IMR-90 (cell line): ENCODE measurements at regions not wholly inside any gene's neighbourhood (a gene's known extent, or its start where the extent isn't known, plus 50 kb on each side); places are given as distances from the start of the nearest gene placed in this dataset.

ENCODE experiments used
- ATAC-seq: fragments of 200-7000 bp; cut with Tn5 transposase; 2 replicates; pipeline ENCODE4 v1.9.1; 2020; ENCODE audit warnings: low read depth, mild to moderate bottlenecking, moderate library complexity
- BruUV-seq: library from RNA; stranded (reverse); fragments of 400-500 nt; replicated peaks from 2 replicates; lab custom pipeline; 2021; lab: Mats Ljungman, UMichigan
- CTCF ChIA-PET: fragments of 300-600 bp; formaldehyde crosslinking; extraction: SDS; loops from one replicate; lab custom pipeline; 2021; ENCODE audit warnings: antibody characterized with exemption; lab: Yijun Ruan, JAX
- POLR2A ChIA-PET: fragments of 300-600 bp; sonication (Branson Sonifier 250); formaldehyde crosslinking; loops from one replicate; lab custom pipeline; 2022; ENCODE audit warnings: antibody characterized with exemption; ENCODE audit not compliant: unreplicated experiment; lab: Charles Lee
- DNase-seq: peaks from one replicate; pipeline ENCODE4 v3.0.0; 2013
- H2AFZ ChIP-seq: replicated peaks from 2 replicates; pipeline ENCODE3; 2013; ENCODE audit warnings: low read length, mild to moderate bottlenecking; ENCODE audit not compliant: poor library complexity
- H2AK5ac ChIP-seq: 2 replicates; pipeline ENCODE4 v1.6.1; 2013; ENCODE audit warnings: low read depth, low read length, inconsistent platforms
- H2AK9ac ChIP-seq: replicated peaks from 2 replicates; pipeline ENCODE3; 2013; ENCODE audit warnings: mild to moderate bottlenecking, low read depth, low read length, moderate library complexity; ENCODE audit not compliant: poor library complexity
- H2BK120ac ChIP-seq: 2 replicates; pipeline ENCODE4 v1.6.1; 2013; ENCODE audit warnings: low read depth, low read length, inconsistent platforms
- H2BK15ac ChIP-seq: 3 replicates; pipeline ENCODE4 v1.6.1; 2013; ENCODE audit warnings: low read depth, low read length, inconsistent platforms
- H2BK20ac ChIP-seq: 2 replicates; pipeline ENCODE4 v1.6.1; 2013; ENCODE audit warnings: low read depth, mild to moderate bottlenecking, inconsistent platforms, low read length, moderate library complexity
- H2BK5ac ChIP-seq: 2 replicates; pipeline ENCODE4 v1.6.1; 2013; ENCODE audit warnings: mild to moderate bottlenecking, low read depth, low read length, inconsistent platforms; ENCODE audit not compliant: poor library complexity, severe bottlenecking
- H3K14ac ChIP-seq: replicated peaks from 2 replicates; pipeline ENCODE4 v1.6.1; 2013; ENCODE audit warnings: low read depth, low read length, inconsistent platforms
- H3K18ac ChIP-seq: 2 replicates; pipeline ENCODE4 v1.6.1; 2013; ENCODE audit warnings: low read depth, low read length, control low read depth
- H3K23ac ChIP-seq: 2 replicates; pipeline ENCODE4 v1.6.1; 2013; ENCODE audit warnings: low read depth, low read length, inconsistent platforms
- H3K27ac ChIP-seq: 2 replicates; pipeline ENCODE4 v1.5.1; 2013; ENCODE audit warnings: mild to moderate bottlenecking, control low read depth, low read length; ENCODE audit not compliant: insufficient read depth
- H3K27me3 ChIP-seq: 2 replicates; pipeline ENCODE4 v1.6.1; 2013; ENCODE audit warnings: low read length; ENCODE audit not compliant: control insufficient read depth, insufficient read depth
- H3K36me3 ChIP-seq: 2 replicates; pipeline ENCODE4 v1.6.1; 2013; ENCODE audit warnings: low read length, mixed read lengths; ENCODE audit not compliant: control insufficient read depth, insufficient read depth
- H3K4ac ChIP-seq: 2 replicates; pipeline ENCODE4 v1.6.1; 2013; ENCODE audit warnings: low read depth, low read length, inconsistent platforms
- H3K4me1 ChIP-seq: 2 replicates; pipeline ENCODE4 v1.6.1; 2013; ENCODE audit warnings: low read length, mixed read lengths; ENCODE audit not compliant: control insufficient read depth, insufficient read depth
- H3K4me2 ChIP-seq: 2 replicates; pipeline ENCODE4 v1.6.1; 2013; ENCODE audit warnings: low read depth, mild to moderate bottlenecking, control low read depth, low read length, moderate library complexity
- H3K4me3 ChIP-seq: 2 replicates; pipeline ENCODE4 v1.5.1; 2013; ENCODE audit warnings: low read depth, mild to moderate bottlenecking, control low read depth, low read length, moderate library complexity; ENCODE audit not compliant: insufficient read depth
- H3K56ac ChIP-seq: 2 replicates; pipeline ENCODE4 v1.6.1; 2013; ENCODE audit warnings: low read length, inconsistent platforms; ENCODE audit not compliant: insufficient read depth; ENCODE audit errors: extremely low read depth
- H3K79me1 ChIP-seq, 2 experiments: 2 replicates each; pipeline ENCODE4 v1.6.1; 2013; ENCODE audit warnings: low read length in 2 of 2, inconsistent platforms in 1 of 2, low read depth in 1 of 2
- H3K9ac ChIP-seq: 2 replicates; pipeline ENCODE4 v1.6.1; 2013; ENCODE audit warnings: low read depth, low read length, control low read depth
- H3K9me1 ChIP-seq: 2 replicates; pipeline ENCODE4 v1.6.1; 2013; ENCODE audit warnings: low read length, inconsistent platforms; ENCODE audit not compliant: insufficient read depth
- H3K9me3 ChIP-seq: 2 replicates; pipeline ENCODE4 v1.6.1; 2013; ENCODE audit warnings: low read length; ENCODE audit not compliant: control insufficient read depth, insufficient read depth
- H4K20me1 ChIP-seq: 2 replicates; pipeline ENCODE4 v1.6.1; 2013; ENCODE audit warnings: low read length, inconsistent platforms; ENCODE audit not compliant: insufficient read depth
- H4K5ac ChIP-seq: 2 replicates; pipeline ENCODE4 v1.6.1; 2013; ENCODE audit warnings: mild to moderate bottlenecking, low read depth, low read length, control low read depth
- H4K8ac ChIP-seq, 2 experiments: 2 replicates each; pipeline ENCODE4 v1.6.1; 2013; ENCODE audit warnings: low read depth in 2 of 2, low read length in 2 of 2, control low read depth in 1 of 2, inconsistent platforms in 1 of 2
- H4K91ac ChIP-seq: 2 replicates; pipeline ENCODE4 v1.6.1; 2013; ENCODE audit warnings: low read depth, low read length, inconsistent platforms; ENCODE audit not compliant: insufficient read depth
- BHLHE40 ChIP-seq: fragments of 150-350 bp; IDR thresholded peaks from 2 replicates; pipeline ENCODE4 v1.6.1; 2016; ENCODE audit warnings: mild to moderate bottlenecking, low read depth, low read length
- CEBPB ChIP-seq: IDR thresholded peaks from 2 replicates; pipeline ENCODE4 v1.6.1; 2012; ENCODE audit warnings: low read depth, low read length, improper control_type of control experiment
- CHD1 ChIP-seq: IDR thresholded peaks from 2 replicates; pipeline ENCODE4 v1.6.1; 2012; ENCODE audit warnings: low read depth, low read length, improper control_type of control experiment
- FOS ChIP-seq: fragments of 150-350 bp; IDR thresholded peaks from 2 replicates; pipeline ENCODE4 v1.6.1; 2016; ENCODE audit warnings: low read depth, low read length
- MAFK ChIP-seq: IDR thresholded peaks from 2 replicates; pipeline ENCODE4 v1.6.1; 2012; ENCODE audit warnings: low read depth, low read length, improper control_type of control experiment
- MAZ ChIP-seq: IDR thresholded peaks from 2 replicates; pipeline ENCODE4 v1.6.1; 2012; ENCODE audit warnings: low read depth, mild to moderate bottlenecking, low read length, improper control_type of control experiment, moderate library complexity, borderline replicate concordance
- MXI1 ChIP-seq: IDR thresholded peaks from 2 replicates; pipeline ENCODE4 v1.6.1; 2012; ENCODE audit warnings: low read depth, mild to moderate bottlenecking, low read length, moderate library complexity, borderline replicate concordance
- NFE2L2 ChIP-seq: fragments of 150-350 bp; IDR thresholded peaks from 2 replicates; pipeline ENCODE4 v1.6.1; 2016; ENCODE audit warnings: low read depth, mild to moderate bottlenecking, low read length
- RAD21 ChIP-seq: IDR thresholded peaks from 2 replicates; pipeline ENCODE4 v1.6.1; 2012; ENCODE audit warnings: low read length, improper control_type of control experiment
- RCOR1 ChIP-seq: IDR thresholded peaks from 2 replicates; pipeline ENCODE4 v1.6.1; 2012; ENCODE audit warnings: mild to moderate bottlenecking, low read length, improper control_type of control experiment; ENCODE audit not compliant: insufficient replicate concordance
- RFX5 ChIP-seq: IDR thresholded peaks from 2 replicates; pipeline ENCODE4 v1.8.0; 2012; ENCODE audit warnings: low read depth, mild to moderate bottlenecking, low read length, moderate library complexity
- WGBS, 2 experiments: methylation state at CpG; one replicate each; pipeline versions ENCODE4 v1.1.5 to v1.1.7; 2013; ENCODE audit warnings: missing lambda C conversion rate in 2 of 2; ENCODE audit not compliant: insufficient read length in 1 of 2; ENCODE audit errors: extremely low coverage in 2 of 2; 5-methylcytosine and 5-hydroxymethylcytosine counted together
- dilution Hi-C: fragments of 300-500 bp; cut with HindIII; formaldehyde crosslinking; loops from one replicate; pipeline ENCODE4 v1.14.3; 2018; ENCODE audit warnings: low sequenced_read_pairs; ENCODE audit not compliant: unreplicated experiment
- in situ Hi-C: fragments of 300-500 bp; cut with MboI; formaldehyde crosslinking; loops from 3 replicates; pipeline ENCODE4 v1.14.3; 2019; ENCODE audit warnings: low sequenced_read_pairs, inconsistent platforms, mixed read lengths
- intact Hi-C: fragments of 100-400 bp; cut with micrococcal nuclease; formaldehyde crosslinking; loops from 2 replicates; pipeline ENCODE4 v1.10.0; 2022
- TF ChIP-seq, protein P1 (sequence below): conservative IDR thresholded peaks from 2 replicates; pipeline ENCODE4 v1.5.1; 2012; ENCODE audit warnings: mild to moderate bottlenecking, low read depth, low read length, improper control_type of control experiment
- TF ChIP-seq, protein P2 (sequence below): fragments of 150-350 bp; IDR thresholded peaks from 2 replicates; pipeline ENCODE4 v1.6.1; 2016; ENCODE audit warnings: low read depth, mild to moderate bottlenecking, low read length, moderate library complexity, borderline replicate concordance
- TF ChIP-seq, protein P3 (sequence below): fragments of 150-350 bp; IDR thresholded peaks from 2 replicates; pipeline ENCODE4 v1.6.1; 2017; ENCODE audit warnings: mild to moderate bottlenecking, antibody characterized with exemption, low read length, low read depth

DNA sequence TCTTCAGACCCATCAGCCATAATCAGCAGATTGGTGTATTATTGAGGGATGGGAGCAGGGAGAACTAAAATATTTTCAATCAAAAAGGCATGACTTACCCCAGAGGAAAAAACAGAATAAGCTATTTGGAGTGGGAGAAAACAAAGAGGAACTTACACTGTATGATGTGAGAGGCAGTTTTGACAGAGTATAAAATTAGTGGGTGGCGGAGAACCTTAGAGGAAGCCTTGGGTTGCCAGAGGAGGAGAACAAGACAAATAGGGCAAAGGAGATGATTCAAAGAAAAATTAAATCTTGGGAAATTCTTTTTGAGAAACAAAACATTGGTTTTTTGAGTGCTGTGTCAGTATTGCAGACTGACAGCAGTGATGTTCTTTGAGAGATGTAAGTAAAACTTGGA is 285.0 kb downstream of the C11orf87 start:
- no peak overlapping the region for H2BK20ac ChIP-seq
- no peak overlapping the region for H4K91ac ChIP-seq
- no peaks in the 10 kb centered on the region for H3K9me1 ChIP-seq
- no peak overlapping the region for H4K8ac ChIP-seq
- ChIA-PET POLR2A (interaction anchor here (0.6 kb wide), 1 partner anchor 16 kb away, joined by 6 read pairs; no protein-coding TSS in a partner anchor), CTCF (interaction anchor here (1.1 kb wide), 1 partner anchor 10 kb away, joined by 6 read pairs; no protein-coding TSS in a partner anchor)
- no peak overlapping the region for H3K14ac ChIP-seq
- H3K4me2 ChIP-seq, result no peak overlapping the region
- intact Hi-C loops, result loop anchor here (10.0 kb wide), 1 partner anchor 228 kb away; no protein-coding TSS in a partner anchor
- no peaks in the 10 kb centered on the region for H3K79me1 ChIP-seq
- H3K9me3 ChIP-seq, result no peaks in the 10 kb centered on the region
- peaks cover 5% of the 10 kb centered on the region; the same call in 1 of the 2 replicates for H3K27me3 ChIP-seq
- H2BK120ac ChIP-seq, result no peak overlapping the region
- ATAC-seq (no peak), DNase-seq (no peak)
- H3K36me3 ChIP-seq, result no peaks in the 10 kb centered on the region
- no peaks in the 10 kb centered on the region for H4K20me1 ChIP-seq
- no peak overlapping the region for H2AK9ac ChIP-seq
- no peak overlapping the region for H2AFZ ChIP-seq
- no peak overlapping the region for H3K4ac ChIP-seq
- no peak overlapping the region for H2AK5ac ChIP-seq
- in situ Hi-C loops, result no loop called here
- TF ChIP-seq RFX5 (no peak), MAZ (no peak), RCOR1 (no peak), CHD1 (no peak), FOS (no peak), NFE2L2 (no peak), BHLHE40 (no peak), CEBPB (no peak), MXI1 (no peak), RAD21 (no peak), MAFK (no peak)
- TF ChIP-seq, protein P1, sequence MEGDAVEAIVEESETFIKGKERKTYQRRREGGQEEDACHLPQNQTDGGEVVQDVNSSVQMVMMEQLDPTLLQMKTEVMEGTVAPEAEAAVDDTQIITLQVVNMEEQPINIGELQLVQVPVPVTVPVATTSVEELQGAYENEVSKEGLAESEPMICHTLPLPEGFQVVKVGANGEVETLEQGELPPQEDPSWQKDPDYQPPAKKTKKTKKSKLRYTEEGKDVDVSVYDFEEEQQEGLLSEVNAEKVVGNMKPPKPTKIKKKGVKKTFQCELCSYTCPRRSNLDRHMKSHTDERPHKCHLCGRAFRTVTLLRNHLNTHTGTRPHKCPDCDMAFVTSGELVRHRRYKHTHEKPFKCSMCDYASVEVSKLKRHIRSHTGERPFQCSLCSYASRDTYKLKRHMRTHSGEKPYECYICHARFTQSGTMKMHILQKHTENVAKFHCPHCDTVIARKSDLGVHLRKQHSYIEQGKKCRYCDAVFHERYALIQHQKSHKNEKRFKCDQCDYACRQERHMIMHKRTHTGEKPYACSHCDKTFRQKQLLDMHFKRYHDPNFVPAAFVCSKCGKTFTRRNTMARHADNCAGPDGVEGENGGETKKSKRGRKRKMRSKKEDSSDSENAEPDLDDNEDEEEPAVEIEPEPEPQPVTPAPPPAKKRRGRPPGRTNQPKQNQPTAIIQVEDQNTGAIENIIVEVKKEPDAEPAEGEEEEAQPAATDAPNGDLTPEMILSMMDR, result no peak
- TF ChIP-seq, protein P2, sequence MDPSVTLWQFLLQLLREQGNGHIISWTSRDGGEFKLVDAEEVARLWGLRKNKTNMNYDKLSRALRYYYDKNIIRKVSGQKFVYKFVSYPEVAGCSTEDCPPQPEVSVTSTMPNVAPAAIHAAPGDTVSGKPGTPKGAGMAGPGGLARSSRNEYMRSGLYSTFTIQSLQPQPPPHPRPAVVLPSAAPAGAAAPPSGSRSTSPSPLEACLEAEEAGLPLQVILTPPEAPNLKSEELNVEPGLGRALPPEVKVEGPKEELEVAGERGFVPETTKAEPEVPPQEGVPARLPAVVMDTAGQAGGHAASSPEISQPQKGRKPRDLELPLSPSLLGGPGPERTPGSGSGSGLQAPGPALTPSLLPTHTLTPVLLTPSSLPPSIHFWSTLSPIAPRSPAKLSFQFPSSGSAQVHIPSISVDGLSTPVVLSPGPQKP, result no peak
- TF ChIP-seq, protein P3, sequence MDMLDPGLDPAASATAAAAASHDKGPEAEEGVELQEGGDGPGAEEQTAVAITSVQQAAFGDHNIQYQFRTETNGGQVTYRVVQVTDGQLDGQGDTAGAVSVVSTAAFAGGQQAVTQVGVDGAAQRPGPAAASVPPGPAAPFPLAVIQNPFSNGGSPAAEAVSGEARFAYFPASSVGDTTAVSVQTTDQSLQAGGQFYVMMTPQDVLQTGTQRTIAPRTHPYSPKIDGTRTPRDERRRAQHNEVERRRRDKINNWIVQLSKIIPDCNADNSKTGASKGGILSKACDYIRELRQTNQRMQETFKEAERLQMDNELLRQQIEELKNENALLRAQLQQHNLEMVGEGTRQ, result no peak
- no peak overlapping the region for H2BK15ac ChIP-seq
- no peak overlapping the region for H3K4me3 ChIP-seq
- H4K5ac ChIP-seq, result no peak overlapping the region
- no peaks in the 10 kb centered on the region for H3K4me1 ChIP-seq
- no peak overlapping the region for H3K27ac ChIP-seq
- H2BK5ac ChIP-seq, result no peak overlapping the region
- BruUV-seq, result no TSS peak
- dilution Hi-C loops, result no loop called here
- no peak overlapping the region for H3K23ac ChIP-seq
- 83% methylated on average over 1 of the region's 1 CpG; no CpG with 5 or more reads in 1 of the 2 experiments for WGBS, 2 experiments
- H3K18ac ChIP-seq, result no peak overlapping the region
- no peak overlapping the region for H3K9ac ChIP-seq
- H3K56ac ChIP-seq, result no peak overlapping the region
